Activated CD4-positive, alpha-beta T cell treated with anti-CD3 and anti-CD28 coated beads, Interleukin-2, amount 50 U/mL, for 24 hours (primary cell): ENCODE measurements at regions not wholly inside any gene's neighbourhood (a gene's known extent, or its start where the extent isn't known, plus 50 kb on each side); places are given as distances from the start of the nearest gene placed in this dataset.

Experiments used
- DNase-seq, 2 donors: peaks; one replicate each; pipeline ENCODE4 v3.0.0-alpha.2; 2020; ENCODE audit warnings: low read depth in 1 of 2, low spot score in 1 of 2

DNA sequence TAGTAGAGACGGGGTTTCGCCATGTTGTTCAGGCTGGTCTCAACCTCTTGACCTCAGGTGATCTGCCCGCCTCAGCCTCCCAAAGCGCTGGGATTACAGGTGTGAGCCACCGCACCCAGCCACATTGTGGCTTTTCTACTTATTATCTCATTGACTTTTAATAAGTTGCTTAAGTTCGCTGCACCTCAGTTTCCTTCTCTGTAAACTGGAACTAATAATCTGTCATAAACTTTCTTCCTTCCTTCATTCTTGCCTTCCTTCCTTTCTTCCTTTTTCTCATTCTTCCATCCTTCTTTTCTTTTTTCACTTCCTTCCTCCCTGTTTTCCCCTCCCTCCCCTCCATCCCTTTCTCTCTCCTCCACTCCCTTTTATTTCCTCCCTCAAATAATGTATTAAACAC is 192.2 kb downstream of the MAF start:
- DNase-seq = no peak

DNA sequence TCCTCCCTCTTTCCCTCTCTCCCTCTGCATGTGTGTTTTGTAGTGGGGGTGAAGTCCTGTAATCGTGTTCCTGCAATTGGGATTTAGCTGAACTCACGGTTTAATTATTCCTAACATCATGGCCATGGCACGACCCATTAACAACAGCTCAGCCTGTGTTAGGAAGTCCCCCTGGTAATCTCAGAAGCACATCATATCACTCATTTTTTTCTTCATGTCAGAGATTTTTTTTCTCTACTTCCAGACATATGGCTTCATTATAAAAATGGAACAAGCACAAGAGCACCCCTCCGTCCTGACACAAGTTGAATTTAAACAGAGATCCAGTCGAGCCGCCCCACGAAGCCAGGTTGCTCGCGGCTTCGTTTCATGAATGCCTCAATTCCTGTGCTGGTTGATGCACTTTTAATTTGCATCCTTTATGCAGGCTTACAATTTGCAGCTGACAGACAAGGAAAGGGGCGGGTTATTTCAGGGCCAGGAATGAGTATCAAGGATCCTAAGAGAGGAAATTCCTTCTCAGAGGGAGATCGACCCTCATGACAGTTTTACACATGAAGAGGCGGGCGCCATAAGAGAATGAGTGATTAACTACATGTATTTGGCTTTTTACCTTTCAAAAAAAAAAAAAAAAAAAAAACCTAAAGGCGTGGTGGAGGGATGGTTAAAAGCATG is 192.9 kb downstream of the MAF start:
- no peak for DNase-seq

DNA sequence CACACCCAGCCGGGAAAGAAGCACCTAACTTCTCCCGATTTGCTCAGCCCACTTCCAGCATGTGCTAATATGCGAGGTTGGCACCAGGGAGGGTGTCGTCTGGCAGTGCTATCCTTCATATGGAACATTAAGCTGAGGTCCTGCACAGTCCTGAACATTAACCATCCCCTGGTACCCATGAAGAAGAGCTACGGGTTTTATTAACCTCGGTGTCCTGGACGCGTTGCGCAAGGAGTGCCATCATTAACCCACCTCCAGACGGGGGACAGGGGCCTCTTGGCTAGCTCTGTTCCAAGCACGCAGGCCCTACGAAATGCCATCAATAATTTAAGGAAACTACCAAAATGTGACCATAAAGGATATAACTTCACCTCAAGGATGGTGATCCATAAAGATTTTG is 193.5 kb downstream of the MAF start:
- no peak for DNase-seq

DNA sequence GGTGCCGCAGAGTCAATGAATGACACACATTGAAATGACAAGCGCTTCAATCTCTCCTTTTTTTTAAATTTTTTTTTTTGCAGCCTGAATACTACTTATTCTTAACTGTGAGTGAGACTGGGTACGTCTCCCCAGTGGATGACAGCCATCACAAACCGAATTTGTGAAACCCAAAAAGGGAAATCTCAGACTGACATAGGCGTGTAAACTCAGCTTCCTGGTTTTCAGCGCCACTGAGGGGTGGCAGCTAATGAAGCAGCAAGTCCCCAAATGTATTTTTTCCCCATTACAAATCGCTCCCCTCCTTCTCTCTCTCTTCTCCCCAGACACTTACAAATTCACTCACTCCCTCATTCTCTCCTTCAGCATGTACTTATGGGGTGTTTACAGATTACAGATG is 196.0 kb downstream of the MAF start:
- no peak for DNase-seq

DNA sequence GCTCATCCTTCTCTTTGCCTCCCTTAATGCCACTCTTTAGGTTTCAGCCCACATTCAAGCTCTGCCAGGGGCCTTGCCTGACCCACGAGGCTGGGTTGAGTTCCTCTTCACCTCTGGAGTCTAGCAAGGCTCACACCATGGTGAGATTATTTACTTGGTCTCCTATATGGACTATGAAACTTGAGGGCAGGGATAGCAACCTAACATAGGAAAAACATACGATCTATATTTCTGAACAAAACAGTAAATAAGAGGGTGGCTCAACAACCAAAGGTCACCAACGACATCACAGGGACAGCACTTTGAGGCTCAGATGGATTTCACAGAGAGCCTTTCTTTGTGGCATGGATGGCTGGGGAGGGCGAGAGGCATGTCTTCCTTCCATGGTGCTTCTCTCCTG is 197.0 kb downstream of the MAF start:
- no peak for DNase-seq

DNA sequence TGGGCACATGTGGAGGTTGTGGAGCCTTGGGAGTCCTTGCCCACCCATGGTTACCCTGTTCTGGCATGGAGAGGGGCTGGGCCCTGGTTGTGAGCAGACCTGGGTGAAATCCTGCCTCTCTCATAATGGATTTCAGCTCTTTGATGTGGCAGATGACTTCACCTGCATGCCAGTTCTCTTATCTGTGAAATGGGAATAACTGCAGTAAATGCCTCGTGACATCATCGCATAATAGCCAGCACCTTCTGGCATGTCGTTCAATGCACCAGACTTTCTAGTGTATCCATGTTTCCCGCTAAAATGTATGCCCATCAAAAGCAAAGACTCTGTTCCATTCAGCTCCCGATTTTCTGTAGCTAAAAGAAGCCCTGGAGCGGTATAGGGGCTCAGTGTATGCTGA is 197.6 kb downstream of the MAF start:
- DNase-seq = no peak

DNA sequence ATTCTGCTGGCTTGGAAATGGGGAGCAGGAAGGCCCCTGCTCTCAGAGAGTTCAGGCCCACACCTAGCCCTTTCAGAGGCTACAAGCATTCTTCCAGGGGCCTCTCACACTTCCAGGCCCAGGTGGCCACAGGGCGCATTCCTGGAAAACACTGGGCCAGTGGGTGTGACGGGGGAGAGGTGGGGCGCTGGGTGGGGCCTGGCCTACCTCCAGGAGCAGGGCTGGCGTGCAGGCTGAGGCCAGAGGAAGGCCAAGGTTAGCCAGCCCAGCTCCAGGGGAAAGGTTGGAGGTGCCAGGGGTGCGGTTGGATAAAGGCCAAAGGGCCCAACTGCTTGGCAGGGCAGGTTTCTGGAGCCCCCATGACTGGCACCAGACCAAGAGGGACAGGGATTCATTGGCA is 198.2 kb downstream of the MAF start:
- no peak for DNase-seq

DNA sequence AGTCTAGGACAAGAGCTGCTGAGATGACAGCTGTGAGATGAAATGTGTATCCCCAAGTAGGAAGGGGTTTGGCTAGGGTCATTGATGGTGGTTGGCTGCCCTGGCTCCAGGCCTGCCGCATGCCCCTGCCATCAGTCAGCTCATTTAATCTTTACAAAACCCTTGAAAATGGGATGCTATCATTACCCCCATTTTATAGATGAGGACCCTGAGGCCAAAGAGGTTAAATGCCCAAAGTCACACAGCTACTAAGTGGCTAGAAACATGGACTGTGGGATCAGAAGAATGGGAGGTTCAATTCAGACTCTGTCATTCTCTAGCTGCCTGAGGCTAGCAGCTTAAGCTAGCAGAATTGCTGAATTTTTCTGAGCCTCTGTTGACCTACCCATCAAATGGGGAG is 198.8 kb downstream of the MAF start:
- DNase-seq = no peak

DNA sequence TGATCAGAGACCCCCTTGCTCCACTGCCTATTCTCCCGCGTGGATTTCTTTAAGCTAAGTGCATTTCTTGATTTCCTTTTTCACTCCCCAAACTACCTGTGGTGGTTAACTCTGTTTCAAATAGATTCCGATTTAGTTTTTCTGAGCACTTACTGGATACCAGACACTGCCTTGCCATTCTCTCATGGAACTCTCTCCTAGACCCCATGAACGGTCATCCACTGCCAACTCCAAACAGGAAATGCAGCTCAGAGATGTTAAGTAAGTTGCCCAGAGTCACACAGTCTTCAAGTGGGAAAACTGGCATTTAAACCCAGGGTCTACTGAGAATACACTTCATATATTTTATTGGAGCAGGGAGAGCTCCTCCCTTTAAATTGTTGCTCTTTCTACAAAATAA is 199.4 kb downstream of the MAF start:
- no peak for DNase-seq

DNA sequence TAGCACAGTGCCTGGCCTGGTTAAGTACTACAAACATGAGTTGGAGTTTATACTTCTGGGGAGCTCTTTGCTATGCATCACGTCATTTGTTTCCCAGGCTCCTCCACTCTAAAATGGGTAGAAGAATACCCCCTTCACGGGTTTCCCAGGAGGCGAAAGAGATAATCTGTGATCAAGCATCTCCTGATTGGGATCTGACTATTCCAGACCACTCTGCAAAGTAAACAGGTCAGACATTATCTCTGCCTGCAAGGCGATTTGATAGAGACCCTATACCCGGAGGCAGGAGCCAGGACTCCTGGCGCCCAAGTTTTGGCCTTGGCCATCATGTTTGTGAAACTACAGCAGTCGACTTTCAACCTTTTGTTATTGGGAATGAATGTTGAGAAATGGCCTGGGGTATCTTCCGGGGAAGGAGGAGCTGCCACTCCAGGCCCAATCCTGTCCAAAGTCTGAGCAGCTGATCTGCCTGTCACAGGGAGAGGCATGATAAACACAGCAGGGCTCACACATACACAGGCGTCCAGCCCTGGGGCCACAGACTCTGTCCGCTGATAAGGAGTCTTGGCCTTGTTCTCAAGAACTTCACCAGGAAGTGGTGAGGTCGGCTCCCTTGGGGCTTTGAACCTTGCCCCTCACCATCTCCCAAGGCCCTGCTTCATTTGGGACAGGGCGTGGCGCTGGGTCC is 199.9 kb downstream of the MAF start:
- DNase-seq = no peak

DNA sequence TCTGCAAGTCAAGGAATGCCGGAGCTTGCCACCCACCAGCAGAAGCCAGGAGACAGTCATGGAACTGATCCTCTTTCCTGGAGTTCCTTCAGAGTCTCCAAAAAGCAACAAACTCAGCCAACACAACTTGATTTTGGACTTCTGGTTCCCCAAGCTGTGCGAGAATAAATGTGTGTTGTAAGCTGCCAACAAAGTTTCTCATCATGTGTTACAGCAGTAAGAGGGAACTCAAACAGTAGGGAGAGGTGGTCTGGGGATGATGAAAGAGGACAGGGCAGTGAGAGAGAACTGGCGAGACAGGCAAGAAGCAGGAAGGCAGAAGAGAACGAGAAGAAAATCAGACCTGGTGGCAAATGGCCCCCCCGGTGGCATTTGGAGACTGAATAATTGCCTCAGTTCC is 204.9 kb downstream of the MAF start:
- no peak for DNase-seq

DNA sequence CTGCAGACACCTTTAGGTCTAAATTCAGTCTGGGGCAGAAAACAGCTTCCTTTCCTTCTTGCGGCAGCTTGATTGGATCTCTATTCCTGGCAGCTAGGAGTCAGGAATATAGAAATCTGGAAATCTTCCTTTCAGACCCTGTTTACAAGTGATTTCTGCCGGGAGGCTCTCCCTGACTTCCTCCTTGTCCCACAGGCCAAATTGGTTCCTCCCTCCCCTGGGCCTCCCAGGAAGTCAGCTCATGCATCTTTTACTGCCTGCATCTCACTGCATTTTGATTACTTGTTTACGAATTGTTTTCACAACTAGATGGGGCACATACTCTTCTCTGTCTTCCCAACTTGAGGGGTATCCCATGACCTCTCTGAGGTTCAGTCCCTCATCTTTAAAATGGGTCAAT is 206.3 kb downstream of the MAF start:
- DNase-seq = no peak

DNA sequence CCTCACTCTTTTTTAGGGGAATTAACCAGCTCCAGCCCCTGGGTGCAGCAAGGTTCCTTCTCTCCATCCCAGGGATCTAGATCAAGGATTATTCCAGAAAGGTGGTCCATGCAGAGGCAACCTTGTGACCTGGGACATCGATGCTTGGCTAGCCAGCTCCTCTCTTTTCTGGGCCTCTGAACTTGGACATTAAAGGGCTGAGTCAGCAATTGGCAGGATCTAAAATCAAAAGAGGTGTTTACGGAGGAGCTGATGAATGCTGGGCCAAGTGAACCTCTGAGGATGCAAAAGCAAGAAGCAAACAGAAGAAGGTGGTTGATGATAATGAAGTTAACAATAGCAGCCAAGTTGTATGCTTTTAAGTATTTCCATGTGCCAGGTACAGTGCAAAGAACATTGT is 207.0 kb downstream of the MAF start:
- DNase-seq = no peak

DNA sequence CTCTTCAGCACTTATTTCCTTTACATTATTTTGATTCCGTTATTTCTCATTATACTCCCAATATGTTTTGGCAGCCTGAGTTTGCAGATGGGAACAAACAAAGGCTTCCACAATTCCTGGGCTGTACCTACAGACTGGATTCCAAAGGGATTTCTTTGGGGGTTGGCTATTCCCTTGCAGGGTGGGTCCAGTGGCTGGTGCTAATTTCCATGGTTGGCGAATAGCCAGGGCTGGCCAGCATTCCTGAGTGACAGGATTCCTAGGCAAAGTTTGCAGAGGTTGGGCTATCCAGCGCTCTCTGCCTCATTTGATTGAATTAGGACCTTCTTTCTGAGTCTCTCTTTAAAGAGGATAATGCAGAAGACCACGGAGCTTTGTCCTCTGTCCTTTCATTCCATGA is 207.4 kb downstream of the MAF start:
- DNase-seq = no peak

DNA sequence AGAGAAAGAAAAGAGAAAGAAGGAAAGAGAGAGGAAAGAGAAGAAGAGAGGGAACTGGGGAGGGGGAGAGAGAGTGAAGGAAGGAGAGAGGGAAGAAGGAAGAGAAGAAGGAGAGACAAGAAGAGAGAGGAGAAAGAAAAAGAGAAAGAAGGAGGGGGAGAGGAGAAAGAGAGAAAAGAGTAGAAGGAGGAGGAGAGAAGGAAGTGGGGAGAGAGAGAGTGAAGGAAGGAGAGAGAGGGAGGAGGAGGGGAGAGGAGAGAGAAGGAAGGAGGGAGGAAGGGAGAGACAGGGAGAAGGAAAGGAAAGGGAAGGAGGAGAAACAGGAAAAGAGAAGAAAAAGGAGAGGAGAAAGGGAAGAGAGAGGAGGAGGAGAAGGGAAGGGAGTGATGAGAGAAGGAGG is 208.5 kb downstream of the MAF start:
- no peak for DNase-seq

DNA sequence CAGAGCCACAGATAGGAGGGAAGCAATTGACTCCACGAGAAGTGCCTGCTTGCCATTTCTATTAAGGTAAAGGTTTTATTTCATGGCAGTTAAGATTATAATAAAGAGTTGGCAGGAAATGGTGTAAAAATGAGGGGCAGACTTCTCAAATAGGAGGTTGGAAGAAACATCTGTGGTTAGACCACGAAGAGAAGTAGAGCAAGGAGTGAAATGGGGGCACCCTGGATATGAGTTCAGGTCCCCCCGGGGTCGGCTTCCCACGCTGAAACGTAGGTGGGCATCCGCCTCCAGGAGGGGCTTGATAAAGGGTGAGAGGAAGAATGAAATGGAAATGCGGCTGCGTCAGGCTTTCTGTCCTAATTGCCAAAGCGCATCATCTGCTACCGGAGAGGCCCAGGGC is 209.1 kb downstream of the MAF start:
- DNase-seq = no peak

DNA sequence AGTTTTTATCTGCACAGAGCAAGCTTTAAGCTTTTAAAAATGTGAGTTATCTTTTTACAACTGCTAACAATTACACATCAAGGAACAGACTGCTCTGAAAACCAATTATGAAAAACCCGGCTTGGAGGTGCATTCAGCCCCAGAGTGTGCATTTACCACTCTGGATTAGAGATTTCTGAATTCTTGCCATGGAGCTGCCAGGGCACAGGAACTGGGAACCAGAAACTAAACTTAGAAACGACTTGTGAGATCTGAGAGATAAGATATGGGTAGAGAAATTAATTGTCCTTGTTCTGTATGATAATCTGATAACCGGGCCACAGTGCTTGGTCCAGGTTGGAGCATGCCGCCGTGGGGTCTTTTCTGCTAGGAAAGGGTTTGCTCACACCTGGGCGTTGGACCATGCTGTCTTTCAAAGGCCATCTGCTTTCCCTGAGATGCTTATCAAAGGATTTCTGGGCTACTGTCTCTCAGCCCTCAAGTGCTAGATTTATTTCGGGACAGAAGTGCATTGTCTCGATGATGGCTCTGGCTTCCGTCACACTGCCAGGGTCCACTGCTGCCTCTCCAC is 210.0 kb downstream of the MAF start:
- no peak for DNase-seq

DNA sequence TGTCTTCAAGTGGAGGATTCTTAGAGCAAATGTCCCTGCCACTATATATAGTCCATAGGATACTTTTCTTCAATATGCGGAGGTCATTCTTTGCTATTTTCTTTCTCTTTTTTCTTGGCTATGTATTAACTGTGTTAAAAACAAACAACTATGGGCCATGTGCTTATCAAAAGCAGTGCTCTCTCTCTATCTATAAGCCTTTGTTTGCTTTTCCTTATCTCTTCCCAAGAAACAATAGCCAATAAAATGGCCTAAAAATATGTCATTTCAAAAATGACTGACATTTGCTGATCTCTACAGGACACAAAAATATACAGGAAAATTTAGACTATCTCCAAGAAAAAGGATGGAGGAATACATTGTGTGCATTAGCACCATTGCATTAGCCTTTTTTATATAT is 212.1 kb downstream of the MAF start:
- DNase-seq = no peak

DNA sequence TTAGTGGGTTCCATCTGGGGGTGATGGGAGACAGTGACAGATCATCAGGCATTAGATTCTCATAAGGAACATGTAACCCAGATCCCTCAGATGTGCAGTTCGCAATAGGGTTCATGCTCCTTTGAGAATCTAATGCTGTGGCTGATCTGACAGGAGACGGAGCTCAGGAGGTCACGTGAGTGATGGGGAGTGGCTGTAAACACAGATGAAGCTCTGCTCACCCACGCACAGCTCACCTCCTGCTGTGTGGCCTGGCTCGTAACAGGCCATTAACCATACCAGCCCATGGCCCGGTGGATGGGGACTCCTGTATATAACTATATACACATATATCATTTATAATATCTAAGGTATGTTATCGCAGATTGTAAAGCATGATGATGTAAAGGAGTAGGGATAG is 214.2 kb downstream of the MAF start:
- no peak for DNase-seq

DNA sequence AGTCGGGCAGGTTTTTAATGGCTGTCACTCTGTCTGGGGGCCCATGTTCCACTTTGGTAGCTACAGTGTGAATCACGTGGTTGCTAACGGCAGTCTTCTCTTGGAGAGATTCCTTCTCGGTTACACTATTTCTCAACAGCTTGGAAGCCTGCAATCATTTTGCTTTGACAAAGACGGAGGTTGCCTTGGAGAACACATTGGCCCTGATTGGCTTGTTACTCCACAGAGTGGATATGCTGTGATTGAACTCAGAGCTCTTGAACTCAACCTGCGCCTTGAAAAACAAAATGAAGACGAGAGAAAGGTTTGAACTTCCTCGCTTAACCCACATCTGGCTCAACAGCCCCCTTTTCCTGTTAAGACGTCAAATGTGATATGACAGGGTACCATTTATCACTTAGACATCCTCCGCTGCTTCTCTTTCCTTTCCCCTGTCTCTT is 218.9 kb downstream of the MAF start:
- DNase-seq = no peak

DNA sequence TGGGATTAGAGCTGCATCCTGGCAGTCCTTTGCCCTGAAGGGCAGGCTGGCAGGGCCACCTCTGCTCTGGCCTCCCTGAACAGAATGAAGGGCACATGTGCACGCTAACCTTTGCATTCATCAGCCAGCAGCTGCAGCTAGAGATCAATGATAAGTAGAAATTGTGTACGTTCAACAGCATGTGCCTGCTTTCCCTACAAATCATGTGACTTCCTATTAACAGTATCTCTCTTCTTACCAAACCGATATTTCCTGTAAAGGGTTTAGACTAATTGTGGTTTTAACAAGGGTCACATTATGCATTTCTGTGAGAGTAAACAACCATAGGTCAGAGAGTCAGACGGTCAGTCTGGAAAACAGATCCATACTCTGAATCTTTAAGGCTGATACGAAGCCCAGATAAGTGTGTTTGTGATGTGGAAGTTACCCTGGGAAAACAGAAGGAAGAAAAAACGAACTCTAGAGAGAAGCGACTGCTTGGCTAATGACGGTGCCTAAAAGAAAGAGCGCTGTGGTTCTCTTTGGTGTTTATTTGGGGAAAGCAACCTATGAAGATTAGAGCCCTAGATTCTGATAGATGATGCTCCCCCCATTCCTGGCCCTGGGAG is 219.4 kb downstream of the MAF start:
- DNase-seq = no peak

DNA sequence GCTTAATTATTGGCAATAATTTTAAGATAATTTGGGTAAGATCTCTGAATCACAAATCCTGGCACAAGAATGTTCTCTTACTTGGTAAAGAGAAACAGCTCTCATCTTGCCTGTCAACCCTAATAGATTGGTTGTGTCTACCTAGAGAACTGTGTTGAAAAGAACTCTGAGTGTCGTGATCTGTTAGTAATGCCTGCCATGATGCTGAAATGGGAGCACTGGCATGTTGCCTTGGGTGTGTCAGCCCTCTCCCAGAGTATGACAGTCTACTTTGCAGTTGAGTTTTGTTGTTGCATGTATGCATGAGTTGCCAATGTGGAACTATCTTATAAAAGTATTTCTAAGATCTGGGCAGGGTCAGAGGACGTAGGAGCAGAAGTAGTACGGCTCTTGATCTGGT is 221.4 kb downstream of the MAF start:
- DNase-seq = no peak
